Fibroblast of skin of right quadriceps (primary cell): ENCODE measurements at regions not wholly inside any gene's neighbourhood (a gene's known extent, or its start where the extent isn't known, plus 50 kb on each side); places are given as distances from the start of the nearest gene placed in this dataset.
A peak's percentile ranks its signal among the peaks of the same experiment; 100 is the strongest.
"Not testable (repeated sequence)": the region's sequence is repeated elsewhere in the genome, so short reads cannot be mapped to it uniquely, and the experiment has no call there.

Experiments
- DNase-seq: peaks from one replicate; pipeline ENCODE4 v3.0.0-alpha.2; 2013

DNA sequence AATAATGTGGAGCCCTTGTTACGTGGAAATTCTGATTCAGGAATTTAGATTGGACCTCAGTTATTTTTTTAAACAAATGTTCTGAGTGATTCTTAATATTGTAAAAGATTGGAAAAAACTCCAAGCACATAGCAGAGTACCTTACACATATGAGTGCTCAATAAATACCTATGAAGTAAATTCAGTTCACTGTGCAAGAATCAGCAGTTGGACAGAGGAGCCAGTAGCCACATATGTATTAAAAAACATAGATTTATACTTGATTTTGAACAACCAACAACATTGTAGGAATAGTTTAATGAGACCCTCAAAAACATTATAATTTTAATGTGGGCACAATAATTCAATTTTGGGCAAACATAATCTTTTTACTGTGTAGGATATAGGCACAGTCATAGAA is 109.3 kb upstream of the B3GAT2 start:
- DNase-seq: no peak

GRCh38 chr6:71067816-71068215 is 111.0 kb upstream of the B3GAT2 start:
- DNase-seq: no peak

DNA sequence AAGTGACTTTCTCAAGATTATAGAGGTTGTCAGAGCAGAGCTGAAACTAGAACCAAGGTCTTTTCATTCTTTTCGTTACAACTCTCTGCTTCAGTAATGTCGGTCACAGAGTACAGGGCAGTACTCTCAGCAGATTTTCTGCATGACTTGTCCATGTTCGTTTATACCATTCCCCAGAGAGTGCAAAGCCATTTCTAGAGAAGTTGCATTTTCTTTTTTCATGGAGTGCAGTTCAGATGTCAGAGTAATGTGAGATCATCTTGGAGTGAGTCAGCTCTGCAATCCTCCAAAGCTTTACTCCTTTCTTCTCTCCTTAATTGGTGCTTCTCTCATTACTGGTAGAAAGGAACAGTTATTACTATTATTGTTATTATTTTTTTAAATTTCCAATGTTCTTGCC is 115.6 kb upstream of the B3GAT2 start:
- peak; percentile 10 for DNase-seq

DNA sequence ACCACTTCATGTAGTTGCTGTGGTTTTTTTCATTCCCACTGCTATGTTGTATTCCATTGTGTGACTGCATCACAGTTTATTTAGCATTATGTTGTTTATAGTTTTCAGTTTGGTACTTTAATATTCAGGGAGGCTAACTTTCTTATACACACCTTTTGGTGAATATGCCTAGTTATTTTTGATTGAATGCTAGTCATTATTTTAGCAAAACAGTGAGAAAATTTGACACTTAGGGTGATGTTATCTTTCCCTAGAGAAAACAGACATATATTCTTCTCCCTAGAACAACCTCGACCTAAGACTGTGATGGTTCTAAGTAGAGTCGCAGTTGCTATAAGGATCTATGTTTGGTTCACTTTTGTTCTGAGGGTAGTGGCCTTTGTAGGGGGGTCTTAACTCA is 120.8 kb upstream of the B3GAT2 start:
- DNase-seq: no peak

- DNase-seq: peak; percentile 19
Measured at GRCh38 chr6:71079677-71080076, 122.8 kb upstream of the B3GAT2 start.

GRCh38 chr6:71080133-71080532 is 123.3 kb upstream of the B3GAT2 start:
- DNase-seq: no peak

GRCh38 chr6:71080826-71081225 is 124.0 kb upstream of the B3GAT2 start:
- peak; percentile 40 for DNase-seq

GRCh38 chr6:71082033-71082650 is 125.3 kb upstream of the B3GAT2 start:
- DNase-seq: peak; percentile 35

DNA sequence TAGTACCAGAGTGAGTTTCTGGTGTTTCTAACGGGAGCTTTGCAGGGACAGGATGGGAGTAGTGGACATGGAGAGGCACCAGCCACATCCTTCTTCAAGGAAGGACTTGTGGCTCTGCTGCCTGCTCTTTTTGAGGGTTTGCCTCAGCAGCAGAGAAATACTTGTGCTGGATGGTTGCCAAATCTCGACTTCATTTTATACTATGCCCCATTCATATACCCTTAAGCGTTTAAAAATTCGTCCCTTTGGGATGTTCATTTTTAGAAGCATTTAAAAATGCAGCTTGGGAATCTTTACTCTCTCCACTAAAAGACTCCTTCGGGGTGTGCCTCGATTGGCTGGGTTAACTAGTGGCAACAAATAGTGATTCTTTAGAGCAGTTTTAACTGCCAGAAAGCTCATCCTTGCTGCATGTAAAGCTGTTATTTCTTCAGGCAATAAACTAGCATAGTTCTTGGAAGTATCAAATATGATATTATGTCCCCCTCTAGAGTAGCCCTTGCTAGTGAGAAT is 126.5 kb upstream of the B3GAT2 start:
- DNase-seq: no peak

DNA sequence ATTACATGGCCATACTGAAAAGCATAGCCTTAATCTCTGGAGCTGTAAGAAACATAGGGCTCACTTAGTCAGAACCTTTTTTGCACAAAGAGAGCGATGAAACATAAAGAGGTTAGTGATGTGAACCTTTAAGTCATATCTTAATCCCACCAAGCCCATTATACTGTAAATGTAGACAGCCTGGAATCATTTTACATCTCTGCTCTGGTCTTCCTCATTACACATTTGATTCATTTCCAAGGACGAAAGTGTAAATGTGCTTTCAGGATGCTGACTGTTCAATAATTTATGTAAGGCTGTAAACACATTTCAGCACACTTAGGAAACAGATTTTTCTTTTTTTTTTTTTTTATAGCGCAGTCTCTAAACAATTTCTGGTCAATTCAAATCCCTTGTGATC is 131.3 kb upstream of the B3GAT2 start:
- no peak for DNase-seq

- no peak for DNase-seq
Measured at GRCh38 chr6:71090217-71090616, 133.4 kb upstream of the B3GAT2 start.

DNA sequence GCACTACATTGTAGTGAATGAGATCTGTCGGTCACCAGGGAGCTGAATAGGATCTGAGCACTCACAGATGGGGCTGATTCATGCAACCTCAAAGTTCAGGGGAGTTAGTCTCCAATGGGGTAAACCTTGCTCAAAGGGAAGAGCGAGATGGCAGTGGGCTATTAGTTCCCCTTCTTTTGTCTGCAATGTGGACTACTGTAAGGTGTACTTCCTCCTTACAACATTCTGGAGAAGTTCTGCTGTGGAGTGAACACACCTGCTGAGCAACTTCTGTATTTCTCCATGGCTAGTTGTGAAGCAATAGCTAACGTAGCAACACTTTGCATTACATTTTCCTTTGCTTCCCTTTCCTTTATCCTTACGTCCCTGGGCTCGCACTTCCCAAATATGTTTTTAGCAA is 134.3 kb upstream of the B3GAT2 start:
- DNase-seq: no peak

GRCh38 chr6:71091956-71092355 is 135.1 kb upstream of the B3GAT2 start:
- no peak for DNase-seq

DNA sequence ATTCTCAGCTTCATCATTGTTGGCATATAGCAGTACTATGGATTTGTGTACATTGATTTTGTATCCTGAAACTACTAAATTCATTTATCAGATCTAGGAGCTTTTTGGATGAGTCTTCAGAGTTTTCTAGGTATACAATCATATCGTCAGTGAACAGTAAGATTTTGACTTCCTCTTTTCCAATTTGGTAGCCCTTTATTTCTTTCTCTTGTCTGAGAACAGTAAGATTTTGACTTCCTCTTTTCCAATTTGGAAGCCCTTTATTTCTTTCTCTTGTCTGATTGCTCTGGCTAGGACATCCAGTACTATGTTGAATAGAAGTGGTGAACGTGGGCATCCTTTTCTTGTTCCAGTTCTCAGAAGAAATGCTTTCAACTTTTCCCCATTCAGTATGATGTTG is 140.4 kb upstream of the B3GAT2 start:
- DNase-seq: not testable (repeated sequence)

DNA sequence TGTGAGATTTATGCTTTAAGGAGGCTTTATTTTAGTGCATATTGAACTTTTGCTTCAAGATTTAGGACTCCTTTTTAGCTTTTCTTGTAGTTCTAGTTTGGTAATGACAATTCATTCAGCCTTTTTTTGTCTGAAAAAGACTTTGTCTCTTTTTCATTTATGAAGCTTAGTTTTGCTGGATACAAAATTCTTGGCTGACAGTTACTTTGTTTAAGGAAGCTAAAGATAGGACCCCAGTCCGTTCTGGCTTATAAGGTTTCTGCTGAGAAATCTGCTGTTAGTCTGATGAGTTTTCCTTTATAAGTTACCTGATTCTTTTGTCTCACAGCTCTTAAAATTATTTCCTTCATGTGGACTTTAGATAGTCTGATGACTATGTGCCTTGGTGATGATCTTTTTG is 142.8 kb upstream of the B3GAT2 start:
- no peak for DNase-seq

GRCh38 chr6:71103130-71103529 is 146.3 kb upstream of the B3GAT2 start:
- DNase-seq: no peak

DNA sequence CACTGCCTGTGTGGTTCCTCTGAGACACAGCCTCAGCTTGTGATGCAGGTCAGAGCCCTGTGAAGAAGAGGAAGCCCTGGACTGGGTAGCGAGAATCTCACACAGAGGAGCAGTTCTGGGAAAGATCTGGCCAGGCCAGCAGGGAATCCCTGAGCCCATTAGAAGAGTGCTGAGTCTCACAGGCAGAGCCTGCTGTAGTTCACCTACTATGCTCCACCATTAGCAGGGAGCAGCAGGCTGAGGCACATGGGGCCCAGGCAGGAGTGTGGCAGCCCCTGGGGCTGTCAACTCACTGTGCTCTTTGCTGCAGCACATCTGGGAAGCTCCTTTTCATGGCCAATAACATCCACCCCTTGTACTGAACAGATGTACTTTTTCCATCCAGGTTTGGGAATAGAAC is 146.8 kb upstream of the B3GAT2 start:
- DNase-seq: no peak

- no peak for DNase-seq
Measured at GRCh38 chr6:71106276-71106675, 149.4 kb upstream of the B3GAT2 start.

GRCh38 chr6:71107911-71108420 is 151.1 kb upstream of the B3GAT2 start:
- DNase-seq: peak; percentile 62

- no peak for DNase-seq
Measured at GRCh38 chr6:71114544-71114943, 157.7 kb upstream of the B3GAT2 start.

- DNase-seq: no peak
Measured at GRCh38 chr6:71114986-71115385, 158.1 kb upstream of the B3GAT2 start.

DNA sequence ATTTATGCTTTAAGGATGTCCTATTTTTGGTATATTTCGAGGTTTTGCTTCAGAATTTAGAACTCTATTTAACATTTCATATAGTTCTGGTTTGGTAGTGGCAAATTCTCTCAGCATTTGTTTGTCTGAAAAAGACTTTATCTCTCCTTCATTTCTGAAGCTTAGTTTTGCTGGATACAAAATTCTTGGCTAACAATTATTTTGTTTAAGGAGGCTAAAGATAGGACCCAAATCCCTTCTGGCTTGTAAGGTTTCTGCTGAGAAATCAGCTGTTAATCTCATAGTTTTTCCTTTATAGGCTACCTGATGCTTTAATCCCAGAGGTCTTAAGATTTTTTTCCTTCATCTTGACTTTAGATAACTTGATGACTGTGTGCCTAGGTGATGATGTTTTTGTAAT is 162.7 kb upstream of the B3GAT2 start:
- DNase-seq: no peak

- DNase-seq: peak; percentile 23
Measured at GRCh38 chr6:71123051-71123450, 165.6 kb upstream of the OGFRL1 start.

DNA sequence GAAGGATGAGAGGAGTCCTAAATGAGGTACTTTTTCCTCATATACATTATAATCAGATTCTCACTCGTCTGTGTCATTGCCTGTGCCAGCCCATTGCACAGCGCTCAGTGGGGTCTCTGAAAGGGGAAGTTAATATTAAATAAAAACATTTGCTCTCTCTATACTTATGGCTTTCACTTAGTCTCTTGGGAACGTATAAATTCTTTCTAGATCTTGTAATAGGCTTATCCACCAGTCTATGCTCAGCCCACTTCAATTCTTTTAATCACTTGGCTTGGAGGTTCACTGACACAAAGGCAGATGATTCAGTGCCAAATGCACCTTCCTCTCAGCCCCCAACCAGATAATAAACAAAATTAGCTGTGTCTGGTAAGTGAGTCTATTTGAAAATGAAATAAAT is 164.3 kb upstream of the OGFRL1 start:
- peak; percentile 29 for DNase-seq

GRCh38 chr6:71125216-71125615 is 163.4 kb upstream of the OGFRL1 start:
- no peak for DNase-seq
